HepG2 (cell line): ENCODE measurements at regions not wholly inside any gene's neighbourhood (a gene's known extent, or its start where the extent isn't known, plus 50 kb on each side); places are given as distances from the start of the nearest gene placed in this dataset.

Experiments
- ATAC-seq: fragments of 200-7000 bp; cut with Tn5 transposase; 3 replicates; pipeline ENCODE4 v1.9.1; 2020; ENCODE audit warnings: mild to moderate bottlenecking, moderate library complexity
- BruUV-seq: library from RNA; stranded (reverse); fragments of 400-500 nt; replicated peaks from 2 replicates; lab custom pipeline; 2021; lab: Mats Ljungman, UMichigan
- CTCF ChIA-PET: fragments of 300-600 bp; formaldehyde crosslinking; extraction: SDS; loops from one replicate; lab custom pipeline; 2021; ENCODE audit warnings: low total read pairs, inconsistent platforms, low intra/inter-chr PET ratio; lab: Yijun Ruan, JAX
- POLR2A ChIA-PET: fragments of 350-600 bp; sonication (Branson Sonifier 250); formaldehyde crosslinking; loops from one replicate; lab custom pipeline; 2020; ENCODE audit warnings: antibody characterized with exemption, inconsistent platforms; lab: Yijun Ruan, JAX
- DNase-seq: peaks from one replicate; pipeline ENCODE4 v3.0.0-alpha.2; 2015; ENCODE audit warnings: low spot score
- FAIRE-seq: peaks from 3 replicates; lab custom pipeline; 2011; peaks lifted over from hg19 to GRCh38; lab: Jason Lieb, UNC
- H2AFZ ChIP-seq: one replicate; pipeline ENCODE4 v1.6.1; 2011; ENCODE audit warnings: low read length, inconsistent platforms
- H3K27ac ChIP-seq: fragments of 300-600 bp; 3 replicates; pipeline ENCODE4 v1.8.0; 2011; ENCODE audit warnings: mixed run types, mild to moderate bottlenecking, mixed read lengths, low read length, inconsistent platforms; ENCODE audit not compliant: insufficient read depth; ENCODE audit errors: extremely low read length
- H3K27me3 ChIP-seq, 2 experiments: fragments of 200-600 bp in 1 of 2; 2 replicates in 1 of 2; 3 replicates in 1 of 2; pipeline versions ENCODE4 v1.6.0 to v1.8.0; 2011; ENCODE audit warnings: low read length in 2 of 2, mild to moderate bottlenecking in 2 of 2, moderate library complexity in 2 of 2, inconsistent platforms in 1 of 2; ENCODE audit not compliant: insufficient read depth in 2 of 2, control insufficient read depth in 1 of 2
- H3K36me3 ChIP-seq, 2 experiments: fragments of 200-600 bp in 1 of 2; replicated peaks in 1 of 2; 2 replicates in 1 of 2; 3 replicates in 1 of 2; pipeline versions ENCODE4 v1.5.1 to v1.8.0; 2011; ENCODE audit warnings: low read length in 2 of 2, inconsistent platforms in 1 of 2; ENCODE audit not compliant: insufficient read depth in 2 of 2, control insufficient read depth in 1 of 2
- H3K4me1 ChIP-seq: 2 replicates; pipeline ENCODE4 v1.5.1; 2012; ENCODE audit warnings: low read length, inconsistent platforms; ENCODE audit not compliant: insufficient read depth
- H3K4me2 ChIP-seq: 2 replicates; pipeline ENCODE4 v1.6.0; 2011; ENCODE audit warnings: low read depth, low read length, inconsistent platforms
- H3K4me3 ChIP-seq, 3 experiments: fragments of 200-600 bp in 1 of 3; sonication (generic), shearing (Covaris generic) in 1 of 3; replicated peaks in 1 of 3; 2 replicates each; pipeline ENCODE4 v1.5.1; 2011 to 2016; ENCODE audit warnings: low read length in 3 of 3, inconsistent platforms in 2 of 3, low read depth in 2 of 3, mild to moderate bottlenecking in 2 of 3, control low read depth in 1 of 3, mixed read lengths in 1 of 3; ENCODE audit not compliant: insufficient read depth in 1 of 3
- H3K79me2 ChIP-seq: one replicate; pipeline ENCODE4 v1.6.1; 2011; ENCODE audit warnings: low read length, inconsistent platforms; ENCODE audit not compliant: insufficient read depth
- H3K9ac ChIP-seq: 2 replicates; pipeline ENCODE4 v1.6.0; 2011; ENCODE audit warnings: mild to moderate bottlenecking, low read depth, low read length, inconsistent platforms; ENCODE audit not compliant: insufficient read depth
- H3K9me3 ChIP-seq: 2 replicates; pipeline ENCODE4 v1.5.1; 2012; ENCODE audit warnings: mild to moderate bottlenecking, low read length
- H4K20me1 ChIP-seq: 2 replicates; pipeline ENCODE4 v1.6.0; 2011; ENCODE audit warnings: inconsistent platforms, mild to moderate bottlenecking, low read length, moderate library complexity; ENCODE audit not compliant: insufficient read depth
- AHR ChIP-seq: IDR thresholded peaks from 2 replicates; pipeline ENCODE4 v1.6.1; 2018; ENCODE audit warnings: missing genetic modification reagents, missing compliant biosample characterization
- DMAP1 ChIP-seq: IDR thresholded peaks from 2 replicates; pipeline ENCODE4 v1.6.1; 2016
- MAFK ChIP-seq, 2 experiments: IDR thresholded peaks in 1 of 2; conservative IDR thresholded peaks in 1 of 2; 2 replicates each; pipeline ENCODE4 v1.6.1; 2011; ENCODE audit warnings: improper control_type of control experiment in 2 of 2, low read length in 2 of 2
- MYNN ChIP-seq: sonication (generic); formaldehyde crosslinking; IDR thresholded peaks from 2 replicates; pipeline ENCODE4 v1.4.0; 2020; ENCODE audit warnings: mild to moderate bottlenecking, low read depth, missing genetic modification reagents
- MZF1 ChIP-seq: sonication (generic); formaldehyde crosslinking; IDR thresholded peaks from 2 replicates; pipeline ENCODE4 v1.8.1; 2023; ENCODE audit warnings: mild to moderate bottlenecking, missing genetic modification reagents, borderline replicate concordance
- ZGPAT ChIP-seq: IDR thresholded peaks from 2 replicates; pipeline ENCODE4 v1.6.1; 2016; ENCODE audit warnings: mild to moderate bottlenecking
- ZNF335 ChIP-seq: sonication (generic); formaldehyde crosslinking; IDR thresholded peaks from 2 replicates; pipeline ENCODE4 v1.4.0; 2020; ENCODE audit warnings: missing genetic modification reagents
- ZNF569 ChIP-seq: sonication (generic); formaldehyde crosslinking; IDR thresholded peaks from 2 replicates; pipeline ENCODE4 v1.5.0; 2020; ENCODE audit warnings: mild to moderate bottlenecking, missing genetic modification reagents, moderate library complexity, borderline replicate concordance
- ZSCAN29 ChIP-seq: sonication (generic); formaldehyde crosslinking; conservative IDR thresholded peaks from 2 replicates; pipeline ENCODE4 v1.4.0; 2020; ENCODE audit warnings: mild to moderate bottlenecking, missing genetic modification reagents
- WGBS: methylation state at CpG from one replicate; pipeline ENCODE4 v1.1.6; 2017; ENCODE audit warnings: low lambda C conversion rate; 5-methylcytosine and 5-hydroxymethylcytosine counted together
- in situ Hi-C: cut with HindIII; loops from 2 replicates; pipeline ENCODE4 v1.10.0; 2017; ENCODE audit warnings: low pct_unique_long_range_greater_than_20kb; ENCODE audit not compliant: extremely low pct_ligation_motif_present
- intact Hi-C: fragments of 100-400 bp; cut with micrococcal nuclease; formaldehyde crosslinking; loops from one replicate; pipeline ENCODE4 v1.10.0; 2022; ENCODE audit not compliant: unreplicated experiment
- TF ChIP-seq, protein P1 (sequence below): sonication (generic); formaldehyde crosslinking; IDR thresholded peaks from 2 replicates; pipeline ENCODE4 v1.4.0; 2020; ENCODE audit warnings: mild to moderate bottlenecking, missing genetic modification reagents

DNA sequence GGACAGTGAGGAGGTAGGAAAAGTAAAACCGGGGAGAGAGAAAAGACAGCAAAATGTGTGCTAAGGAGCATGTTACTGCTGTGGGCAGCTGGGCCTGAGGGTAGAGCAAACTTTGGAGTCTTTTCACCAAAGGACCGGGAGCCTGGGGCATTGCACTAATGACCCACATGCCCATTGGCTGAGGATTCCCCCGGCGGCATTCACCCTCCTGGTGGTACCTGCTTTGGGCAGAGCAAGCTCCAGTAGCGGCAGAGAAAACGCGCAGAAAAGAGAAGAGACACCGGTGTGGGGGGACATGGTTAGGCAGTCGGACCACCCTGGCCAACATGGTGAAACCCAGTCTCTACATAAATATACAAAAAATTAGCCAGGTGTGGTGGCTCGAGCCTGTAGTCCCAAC is 83.4 kb upstream of the ESRRB start:
- Histone ChIP-seq H3K4me1 (peaks cover 22% of the 10 kb centered on the region), H3K27ac (no peak overlapping the region), H3K4me3 (no peak overlapping the region), H3K79me2 (no peaks in the 10 kb centered on the region), H4K20me1 (no peaks in the 10 kb centered on the region), H3K9ac (no peak overlapping the region), H2AFZ (no peak overlapping the region), H3K9me3 (no peaks in the 10 kb centered on the region), H3K27me3 (no peaks in the 10 kb centered on the region), H3K36me3 (no peaks in the 10 kb centered on the region), H3K4me2 (no peak overlapping the region)
- no peak for TF ChIP-seq AHR (CRISPR knock-in tag)
- TF ChIP-seq MYNN (CRISPR knock-in tag) = no peak
- no peak for TF ChIP-seq ZGPAT (CRISPR knock-in tag)
- TF ChIP-seq MZF1 (CRISPR knock-in tag) = no peak
- TF ChIP-seq, protein P1, sequence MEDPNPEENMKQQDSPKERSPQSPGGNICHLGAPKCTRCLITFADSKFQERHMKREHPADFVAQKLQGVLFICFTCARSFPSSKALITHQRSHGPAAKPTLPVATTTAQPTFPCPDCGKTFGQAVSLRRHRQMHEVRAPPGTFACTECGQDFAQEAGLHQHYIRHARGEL (CRISPR knock-in tag) = no peak
- TF ChIP-seq MAFK (conservative IDR thresholded peaks at IDR 0.05 in 1 of 2, IDR thresholded peaks at IDR 0.05 in 1 of 2; ENCODE audit: low read length in 2 of 2) = no peak
- no peak for TF ChIP-seq ZSCAN29 (CRISPR knock-in tag)
- TF ChIP-seq ZNF569 (CRISPR knock-in tag) = no peak
- TF ChIP-seq DMAP1 (CRISPR knock-in tag) = no peak
- TF ChIP-seq ZNF335 (CRISPR knock-in tag) = no peak
- FAIRE-seq (no peak), DNase-seq (no peak), ATAC-seq (no peak)
- in situ Hi-C loops = no loop called here
- intact Hi-C loops = no loop called here
- WGBS = 95% methylated on average over 10 of the region's 10 CpGs
- BruUV-seq = no TSS peak
- ChIA-PET POLR2A (interaction anchor here (1.0 kb wide), 1 partner anchor 310 kb away, joined by 3 read pairs; the partner anchor contains the start of gene TGFB3), CTCF (no interaction called here)
